D721Med (cell line): ENCODE measurements at regions not wholly inside any gene's neighbourhood (a gene's known extent, or its start where the extent isn't known, plus 50 kb on each side); places are given as distances from the start of the nearest gene placed in this dataset.

Experiments used
- DNase-seq: peaks from one replicate; pipeline ENCODE4 v3.0.0; 2011; ENCODE audit warnings: low spot score; ENCODE audit not compliant: insufficient read length
- FAIRE-seq: peaks from 2 replicates; lab custom pipeline; 2011; peaks lifted over from hg19 to GRCh38; lab: Jason Lieb, UNC
- CTCF ChIP-seq: IDR thresholded peaks from 2 replicates; pipeline ENCODE4 v1.5.1; 2012; ENCODE audit warnings: mild to moderate bottlenecking, control low read depth; ENCODE audit not compliant: insufficient read depth; ENCODE audit errors: missing control alignments

GRCh38 chr21:23384679-23385078 lies 2222.6 kb downstream of the MRPL39 start:
- FAIRE-seq = no peak

GRCh38 chr21:23374155-23374554 lies 2233.1 kb downstream of the MRPL39 start:
- FAIRE-seq (peak; percentile 87), DNase-seq (no peak)
- TF ChIP-seq CTCF = no peak

More at GRCh38 chr21:23384679-23385078, 2222.6 kb downstream of the MRPL39 start:
- TF ChIP-seq CTCF = no peak
- no peak for DNase-seq

GRCh38 chr21:23356905-23357304 lies 2250.4 kb downstream of the MRPL39 start:
- DNase-seq (no peak), FAIRE-seq (no peak)
- no peak for TF ChIP-seq CTCF

GRCh38 chr21:23316190-23316589 lies 2291.1 kb downstream of the MRPL39 start:
- FAIRE-seq (no peak), DNase-seq (no peak)
- TF ChIP-seq CTCF = no peak

GRCh38 chr21:23308741-23309140 lies 2298.5 kb downstream of the MRPL39 start:
- no peak for TF ChIP-seq CTCF
- FAIRE-seq (no peak), DNase-seq (no peak)

GRCh38 chr21:23307065-23307464 lies 2300.2 kb downstream of the MRPL39 start:
- TF ChIP-seq CTCF = no peak
- FAIRE-seq = no peak

GRCh38 chr21:23292292-23292691 lies 2294.1 kb downstream of the NCAM2 start:
- no peak for FAIRE-seq
- no peak for TF ChIP-seq CTCF
- no peak for DNase-seq

More at GRCh38 chr21:23307065-23307464, 2300.2 kb downstream of the MRPL39 start:
- DNase-seq = no peak
